ENCODE measurements at regions not wholly inside any gene's neighbourhood (a gene's known extent, or its start where the extent isn't known, plus 50 kb on each side); places are given as distances from the start of the nearest gene placed in this dataset.
"Not testable (repeated sequence)": the region's sequence is repeated elsewhere in the genome, so short reads cannot be mapped to it uniquely, and the experiment has no call there.

GRCh38 chr1:176341656-176342055 is 121.3 kb upstream of the PAPPA2 start:
- Histone ChIP-seq H3K4me2 (ENCODE audit: low read depth, low read length, poor library complexity, severe bottlenecking) (no peak overlapping the region), H3K9me3 (ENCODE audit: low read length) (peaks cover 10% of the 10 kb centered on the region; the same call in 1 of the 2 replicates), H3K4me3 (ENCODE audit: low read length) (no peak overlapping the region), H3K36me3 (ENCODE audit: insufficient read depth, low read length) (no peaks in the 10 kb centered on the region), H3K27ac (ENCODE audit: low read length) (no peak overlapping the region), H4K20me1 (ENCODE audit: insufficient read depth, low read depth, low read length) (no peaks in the 10 kb centered on the region), H3K4me1 (ENCODE audit: low read length) (no peaks in the 10 kb centered on the region), H3K79me2 (ENCODE audit: low read length) (no peaks in the 10 kb centered on the region), H3K9me2 (replicated peaks; ENCODE audit: insufficient read depth, low read length) (no peaks in the 10 kb centered on the region), H3K27me3 (ENCODE audit: low read length) (0 out of 2 replicates have a peak, but pooled peaks cover 3% of the 10 kb centered on the region), H3K9ac (ENCODE audit: low read length) (no peak overlapping the region), H2AFZ (ENCODE audit: low read length) (no peak overlapping the region)
- DNase-seq = no peak

- Histone ChIP-seq H3K36me3 (ENCODE audit: insufficient read depth, low read length) (no peaks in the 10 kb centered on the region), H3K79me2 (ENCODE audit: low read length) (no peaks in the 10 kb centered on the region), H2AFZ (ENCODE audit: low read length) (no peak overlapping the region), H3K27ac (ENCODE audit: low read length) (no peak overlapping the region), H3K27me3 (ENCODE audit: low read length) (0 out of 2 replicates have a peak, but pooled peaks cover 3% of the 10 kb centered on the region), H3K9me3 (ENCODE audit: low read length) (no peaks in the 10 kb centered on the region), H3K9me2 (replicated peaks; ENCODE audit: insufficient read depth, low read length) (no peaks in the 10 kb centered on the region), H3K4me3 (ENCODE audit: low read length) (no peak overlapping the region), H3K9ac (ENCODE audit: low read length) (no peak overlapping the region), H3K4me2 (ENCODE audit: low read depth, low read length, poor library complexity, severe bottlenecking) (no peak overlapping the region), H4K20me1 (ENCODE audit: insufficient read depth, low read depth, low read length) (no peaks in the 10 kb centered on the region), H3K4me1 (ENCODE audit: low read length) (no peaks in the 10 kb centered on the region)
- no peak for DNase-seq
Observed at GRCh38 chr1:176338877-176339276, 124.1 kb upstream of the PAPPA2 start.

GRCh38 chr1:176330782-176331181 is 123.7 kb upstream of the COP1 start:
- no peak overlapping the region for H3K27ac ChIP-seq (ENCODE audit: low read length)
- H3K4me3 ChIP-seq (ENCODE audit: low read length) = no peak overlapping the region

GRCh38 chr1:176325664-176326063 is 118.6 kb upstream of the COP1 start:
- Histone ChIP-seq H3K27ac (ENCODE audit: low read length) (no peak overlapping the region), H3K79me2 (ENCODE audit: low read length) (no peaks in the 10 kb centered on the region), H3K36me3 (ENCODE audit: insufficient read depth, low read length) (no peaks in the 10 kb centered on the region), H3K9ac (ENCODE audit: low read length) (no peak overlapping the region), H4K20me1 (ENCODE audit: insufficient read depth, low read depth, low read length) (no peaks in the 10 kb centered on the region), H3K9me3 (ENCODE audit: low read length) (no peaks in the 10 kb centered on the region), H3K4me2 (ENCODE audit: low read depth, low read length, poor library complexity, severe bottlenecking) (no peak overlapping the region), H3K9me2 (replicated peaks; ENCODE audit: insufficient read depth, low read length) (no peaks in the 10 kb centered on the region), H3K27me3 (ENCODE audit: low read length) (no peaks in the 10 kb centered on the region), H3K4me3 (ENCODE audit: low read length) (no peak overlapping the region), H3K4me1 (ENCODE audit: low read length) (no peaks in the 10 kb centered on the region), H2AFZ (ENCODE audit: low read length) (no peak overlapping the region)
- DNase-seq = no peak

More at GRCh38 chr1:176330782-176331181, 123.7 kb upstream of the COP1 start:
- H3K4me2 ChIP-seq (ENCODE audit: low read depth, low read length, poor library complexity, severe bottlenecking) = no peak overlapping the region
- no peaks in the 10 kb centered on the region for H4K20me1 ChIP-seq (ENCODE audit: insufficient read depth, low read depth, low read length)
- no peaks in the 10 kb centered on the region for H3K9me3 ChIP-seq (ENCODE audit: low read length)
- H2AFZ ChIP-seq (ENCODE audit: low read length) = no peak overlapping the region
- no peak for DNase-seq
- H3K27me3 ChIP-seq (ENCODE audit: low read length) = no peaks in the 10 kb centered on the region
- H3K36me3 ChIP-seq (ENCODE audit: insufficient read depth, low read length) = no peaks in the 10 kb centered on the region
- H3K9ac ChIP-seq (ENCODE audit: low read length) = no peak overlapping the region
- no peaks in the 10 kb centered on the region for H3K4me1 ChIP-seq (ENCODE audit: low read length)
- H3K9me2 ChIP-seq (replicated peaks; ENCODE audit: insufficient read depth, low read length) = no peaks in the 10 kb centered on the region
- H3K79me2 ChIP-seq (ENCODE audit: low read length) = no peaks in the 10 kb centered on the region

- Histone ChIP-seq H3K27me3 (ENCODE audit: low read length) (no peaks in the 10 kb centered on the region), H3K36me3 (ENCODE audit: insufficient read depth, low read length) (no peaks in the 10 kb centered on the region), H3K4me3 (ENCODE audit: low read length) (no peak overlapping the region), H3K4me2 (ENCODE audit: low read depth, low read length, poor library complexity, severe bottlenecking) (no peak overlapping the region), H2AFZ (ENCODE audit: low read length) (no peak overlapping the region), H3K9me2 (replicated peaks; ENCODE audit: insufficient read depth, low read length) (no peaks in the 10 kb centered on the region), H3K79me2 (ENCODE audit: low read length) (no peaks in the 10 kb centered on the region), H3K9ac (ENCODE audit: low read length) (no peak overlapping the region), H3K4me1 (ENCODE audit: low read length) (no peaks in the 10 kb centered on the region), H4K20me1 (ENCODE audit: insufficient read depth, low read depth, low read length) (no peaks in the 10 kb centered on the region), H3K27ac (ENCODE audit: low read length) (no peak overlapping the region), H3K9me3 (ENCODE audit: low read length) (no peaks in the 10 kb centered on the region)
- DNase-seq = no peak
Observed at GRCh38 chr1:176323472-176323871, 116.4 kb upstream of the COP1 start.

DNA sequence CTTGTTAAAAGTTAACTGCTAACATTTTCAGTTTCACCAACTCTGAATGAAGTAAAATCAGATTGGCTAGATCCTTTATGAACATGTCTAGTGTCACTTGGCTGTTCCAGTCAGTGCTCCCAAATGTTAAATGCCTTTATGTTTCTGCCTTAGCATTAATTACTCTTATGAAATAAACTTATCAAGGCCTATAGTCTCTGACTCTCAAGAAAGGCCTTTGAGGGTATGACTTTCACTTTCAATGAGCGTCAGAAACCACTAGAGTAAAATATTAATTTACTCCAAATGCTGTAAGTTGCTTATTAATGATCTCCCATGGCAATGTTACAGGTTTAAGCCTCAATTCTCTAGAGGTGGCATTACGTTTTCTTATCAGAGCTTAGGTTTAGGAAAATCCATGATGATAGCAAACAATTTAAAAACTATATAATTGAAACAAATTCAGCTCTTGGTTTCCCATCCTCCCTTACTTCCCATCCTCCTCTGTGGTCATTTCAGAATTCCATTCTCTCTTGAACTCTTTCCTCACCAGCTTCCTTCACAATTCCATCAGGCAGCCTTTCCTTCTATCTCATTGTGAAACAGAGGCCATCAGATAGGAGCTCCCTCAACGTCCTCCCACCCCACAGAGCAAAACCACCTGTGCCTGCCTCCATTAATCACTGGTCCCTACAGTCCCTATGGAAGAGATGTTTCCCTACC is 108.6 kb upstream of the COP1 start:
- Histone ChIP-seq H3K79me2 (ENCODE audit: low read length) (no peaks in the 10 kb centered on the region), H3K4me3 (ENCODE audit: low read length) (no peak overlapping the region), H3K9me3 (ENCODE audit: low read length) (no peaks in the 10 kb centered on the region), H3K27ac (ENCODE audit: low read length) (no peak overlapping the region), H3K9ac (ENCODE audit: low read length) (no peak overlapping the region), H3K4me2 (ENCODE audit: low read depth, low read length, poor library complexity, severe bottlenecking) (no peak overlapping the region), H3K9me2 (replicated peaks; ENCODE audit: insufficient read depth, low read length) (no peaks in the 10 kb centered on the region), H3K4me1 (ENCODE audit: low read length) (no peaks in the 10 kb centered on the region), H3K36me3 (ENCODE audit: insufficient read depth, low read length) (no peaks in the 10 kb centered on the region), H3K27me3 (ENCODE audit: low read length) (no peaks in the 10 kb centered on the region), H4K20me1 (ENCODE audit: insufficient read depth, low read depth, low read length) (no peaks in the 10 kb centered on the region), H2AFZ (ENCODE audit: low read length) (no peak overlapping the region)
- no peak for DNase-seq

DNA sequence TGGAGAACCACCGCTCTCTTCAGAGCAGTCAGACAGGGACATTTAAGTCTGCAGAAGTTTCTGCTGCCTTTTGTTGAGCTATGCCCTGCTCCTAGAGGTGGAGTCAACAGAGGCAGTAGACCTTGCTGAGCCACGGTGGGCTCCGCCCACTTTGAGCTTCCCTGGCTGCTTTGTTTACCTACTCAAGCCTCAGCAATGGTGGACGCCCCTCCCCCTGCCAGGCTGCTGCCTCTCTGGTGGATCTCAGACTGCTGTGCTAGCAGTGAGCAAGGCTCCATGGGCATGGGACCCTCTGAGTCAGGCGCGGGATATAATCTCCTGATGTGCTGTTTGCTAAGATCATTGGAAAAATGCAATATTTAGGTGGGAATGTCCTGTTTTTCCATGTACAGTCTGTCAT is 89.5 kb upstream of the COP1 start:
- H3K4me3 ChIP-seq (ENCODE audit: low read length); H3K9me2 ChIP-seq (replicated peaks; ENCODE audit: insufficient read depth, low read length); H2AFZ ChIP-seq (ENCODE audit: low read length); H3K79me2 ChIP-seq (ENCODE audit: low read length); H3K27ac ChIP-seq (ENCODE audit: low read length); H3K4me2 ChIP-seq (ENCODE audit: low read depth, low read length, poor library complexity, severe bottlenecking); H3K4me1 ChIP-seq (ENCODE audit: low read length); H3K36me3 ChIP-seq (ENCODE audit: insufficient read depth, low read length); H3K27me3 ChIP-seq (ENCODE audit: low read length); H4K20me1 ChIP-seq (ENCODE audit: insufficient read depth, low read depth, low read length); DNase-seq; H3K9ac ChIP-seq (ENCODE audit: low read length); H3K9me3 ChIP-seq (ENCODE audit: low read length): not testable (repeated sequence)

DNA sequence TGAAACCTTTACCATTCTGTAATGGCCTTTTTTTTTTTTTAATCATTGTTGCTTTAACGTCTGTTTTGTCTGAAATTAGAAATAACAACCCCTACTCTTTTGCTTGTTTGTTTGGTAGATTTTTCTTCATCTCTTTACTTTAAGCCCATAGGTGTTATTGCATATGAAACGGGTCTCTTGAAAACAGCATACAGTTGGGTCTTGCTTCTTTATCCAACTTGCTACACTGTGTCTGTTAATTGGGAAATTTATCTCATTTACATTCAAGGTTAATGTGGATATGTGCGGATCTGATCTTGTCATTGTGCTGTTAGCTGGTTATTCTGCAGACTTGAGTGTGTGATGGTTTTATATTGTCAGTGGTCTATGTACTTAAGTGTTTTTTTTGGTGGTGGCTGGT is 78.9 kb upstream of the COP1 start:
- Histone ChIP-seq H4K20me1 (ENCODE audit: insufficient read depth, low read depth, low read length) (no peaks in the 10 kb centered on the region), H3K4me3 (ENCODE audit: low read length) (no peak overlapping the region), H3K27ac (ENCODE audit: low read length) (no peak overlapping the region), H3K9me3 (ENCODE audit: low read length) (no peaks in the 10 kb centered on the region), H3K36me3 (ENCODE audit: insufficient read depth, low read length) (no peaks in the 10 kb centered on the region), H3K4me2 (ENCODE audit: low read depth, low read length, poor library complexity, severe bottlenecking) (no peak overlapping the region), H3K4me1 (ENCODE audit: low read length) (no peaks in the 10 kb centered on the region), H3K27me3 (ENCODE audit: low read length) (no peaks in the 10 kb centered on the region; the same call in 1 of the 2 replicates), H3K9ac (ENCODE audit: low read length) (no peak overlapping the region), H2AFZ (ENCODE audit: low read length) (no peak overlapping the region), H3K79me2 (ENCODE audit: low read length) (no peaks in the 10 kb centered on the region), H3K9me2 (replicated peaks; ENCODE audit: insufficient read depth, low read length) (no peaks in the 10 kb centered on the region)
- no peak for DNase-seq

Data from Karpas-422 (cell line).